Activated gamma-delta T cell treated with anti-CD3 and anti-CD28 coated beads, Interleukin-2, amount 50 U/mL, for 16 hours (primary cell): ENCODE measurements at regions not wholly inside any gene's neighbourhood (a gene's known extent, or its start where the extent isn't known, plus 50 kb on each side); places are given as distances from the start of the nearest gene placed in this dataset.
"Not testable (repeated sequence)": the region's sequence is repeated elsewhere in the genome, so short reads cannot be mapped to it uniquely, and the experiment has no call there.

Experiments
- DNase-seq: peaks from one replicate; pipeline ENCODE4 v3.0.0-alpha.2; 2020; ENCODE audit warnings: low read depth

DNA sequence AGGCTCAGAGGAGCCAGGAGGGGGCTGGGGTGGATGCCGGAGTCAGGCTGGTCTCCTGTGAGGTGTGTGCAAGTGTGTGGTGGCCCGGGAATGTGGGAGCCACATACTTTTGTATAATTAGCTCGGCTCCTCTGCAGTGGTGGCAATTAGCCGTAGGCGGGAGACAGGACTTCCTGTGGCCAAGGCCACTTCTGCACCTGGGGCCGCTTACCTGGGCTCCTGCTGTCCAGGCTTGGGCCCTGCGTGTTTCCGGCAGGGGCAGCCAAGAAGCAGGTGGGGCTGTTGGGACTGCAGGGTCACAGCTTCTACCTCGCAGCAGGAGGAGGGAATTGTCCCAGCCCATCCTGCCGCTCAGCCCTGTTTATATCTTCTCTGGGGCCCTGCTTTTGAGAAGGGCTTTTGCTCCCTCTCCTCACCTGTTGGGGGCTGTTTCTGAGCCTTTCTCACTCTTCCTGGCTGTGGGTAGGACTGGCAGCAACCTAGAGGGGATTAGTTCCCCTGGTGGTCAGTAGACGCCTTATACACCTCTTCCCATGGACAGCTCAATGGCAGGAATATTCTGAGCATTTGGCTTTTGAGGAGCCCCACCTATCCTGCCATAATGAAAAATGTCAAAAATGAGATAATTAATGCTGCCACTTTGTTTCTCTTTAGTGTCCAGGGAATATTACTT, 145.4 kb upstream of the PITX1 start:
- DNase-seq: no peak

GRCh38 chr5:135178476-135179155, 144.6 kb upstream of the PITX1 start:
- no peak for DNase-seq

GRCh38 chr5:135177591-135177990, 143.6 kb upstream of the PITX1 start:
- DNase-seq: no peak

GRCh38 chr5:135176991-135177390, 143.0 kb upstream of the PITX1 start:
- DNase-seq: no peak

GRCh38 chr5:135174315-135175096, 140.5 kb upstream of the PITX1 start:
- DNase-seq: no peak

GRCh38 chr5:135173662-135174290, 139.7 kb upstream of the PITX1 start:
- DNase-seq: no peak

DNA sequence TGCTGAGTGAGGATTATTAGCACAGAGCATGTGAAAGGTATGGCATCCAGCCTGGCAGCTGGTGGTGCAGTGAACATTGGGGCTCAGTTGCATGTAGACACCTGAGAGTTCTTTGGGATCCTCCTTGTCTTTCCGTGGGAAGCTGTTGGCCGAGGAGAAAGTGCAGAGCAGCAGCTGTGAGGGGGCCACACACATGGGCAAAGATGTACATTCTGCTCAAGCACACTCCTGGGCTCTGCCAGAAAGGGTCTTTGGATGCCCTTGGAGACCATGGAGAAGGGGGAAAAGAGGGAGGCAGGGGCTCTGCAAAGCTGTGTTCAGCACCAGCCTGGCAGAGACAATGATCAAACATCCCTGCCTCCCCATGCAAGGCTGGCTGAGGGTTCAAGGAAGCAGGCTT, 138.7 kb upstream of the PITX1 start:
- DNase-seq: no peak

DNA sequence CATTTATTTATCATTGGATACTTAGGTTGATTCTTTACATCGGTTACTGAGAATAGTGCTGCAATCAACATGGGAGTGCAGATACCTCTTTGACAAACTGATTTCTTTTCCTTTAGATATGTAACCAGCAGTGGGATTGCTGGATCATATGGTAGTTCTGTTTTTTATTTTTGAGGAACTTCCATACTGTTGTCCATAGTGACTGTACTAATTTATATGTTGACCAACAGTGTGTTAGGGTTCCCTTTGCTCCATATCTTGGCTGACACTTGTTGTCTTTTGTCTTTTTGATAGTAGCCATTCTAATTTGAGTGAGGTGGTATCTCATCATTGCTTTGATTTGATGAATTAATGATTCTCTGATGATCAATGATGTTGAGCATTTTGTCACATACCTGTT, 137.3 kb upstream of the PITX1 start:
- DNase-seq: no peak

GRCh38 chr5:135170500-135170899, 136.5 kb upstream of the PITX1 start:
- no peak for DNase-seq

DNA sequence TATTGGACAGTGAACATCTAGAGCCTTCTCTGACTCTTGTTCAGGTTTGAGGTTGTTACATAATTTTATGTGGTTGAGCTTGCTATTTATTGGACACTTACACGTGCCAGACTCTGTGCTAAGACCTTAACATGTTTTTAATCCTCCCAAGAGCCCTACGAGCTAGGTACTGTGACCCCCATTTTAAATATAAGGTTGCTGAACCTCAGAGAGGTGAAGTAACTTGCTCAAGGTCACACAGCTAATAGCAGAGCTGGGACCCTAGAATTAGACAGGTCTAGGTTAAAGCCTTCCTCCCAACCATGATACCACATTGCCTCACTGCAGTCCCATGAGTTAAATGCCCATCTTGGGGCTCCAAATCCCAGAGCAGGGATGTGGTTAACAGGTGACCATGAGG, 135.7 kb upstream of the PITX1 start:
- no peak for DNase-seq

DNA sequence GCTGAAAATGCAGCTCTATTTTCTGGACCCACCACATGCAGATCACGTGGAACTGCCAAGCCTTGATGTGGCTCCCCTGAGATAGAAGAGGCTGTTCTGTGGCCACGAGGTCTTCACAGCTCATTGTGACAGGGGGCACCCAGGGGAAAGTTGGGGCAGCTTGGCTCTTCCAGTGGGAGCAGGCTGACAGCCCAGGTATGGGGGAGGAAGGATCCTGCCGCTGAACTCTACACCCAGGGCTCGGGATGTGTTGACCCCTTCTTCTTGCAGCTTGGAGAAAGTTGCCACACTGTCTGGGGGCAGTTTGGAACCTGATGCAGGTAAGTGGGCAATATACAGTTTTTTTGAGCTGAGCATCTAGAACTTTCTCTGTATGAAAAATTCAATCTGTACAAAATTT, 133.6 kb upstream of the PITX1 start:
- DNase-seq: no peak

- DNase-seq: not testable (repeated sequence)
Observed at GRCh38 chr5:135164873-135165614, 131.0 kb upstream of the PITX1 start.

- no peak for DNase-seq
Observed at GRCh38 chr5:135163964-135164363, 129.9 kb upstream of the PITX1 start.

GRCh38 chr5:135163391-135163790, 129.4 kb upstream of the PITX1 start:
- DNase-seq: no peak

DNA sequence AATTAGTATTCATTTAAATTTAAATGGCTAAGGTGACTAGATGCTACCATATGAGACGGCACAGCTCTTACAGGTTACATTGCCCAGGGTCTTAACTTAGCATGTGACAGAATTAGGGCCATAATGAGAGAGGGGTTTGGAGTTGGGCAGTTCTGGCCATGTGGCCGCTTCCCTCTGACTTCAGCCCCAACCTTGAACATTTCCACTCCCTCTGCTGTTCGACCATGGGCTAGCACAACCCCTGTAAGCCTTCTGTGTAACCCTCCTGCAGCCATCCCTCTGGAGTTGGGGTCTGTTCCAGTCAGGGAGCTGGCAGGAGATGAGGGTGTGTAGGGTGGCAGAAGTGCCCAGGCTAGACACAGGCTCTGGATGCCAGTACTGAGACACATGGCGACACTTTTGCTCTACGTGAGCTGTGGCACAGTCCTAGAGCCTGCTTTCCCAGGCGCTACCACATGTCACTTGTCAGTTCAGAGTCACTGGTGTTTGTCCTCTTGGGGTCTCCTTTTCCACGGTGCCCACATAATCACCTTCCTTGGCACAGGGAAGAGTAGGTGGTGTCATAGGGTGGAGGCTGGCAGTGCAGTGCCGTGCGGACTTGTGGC, 128.7 kb upstream of the PITX1 start:
- no peak for DNase-seq

- no peak for DNase-seq
Observed at GRCh38 chr5:135161221-135161620, 127.2 kb upstream of the PITX1 start.

GRCh38 chr5:135160036-135160675, 126.1 kb upstream of the PITX1 start:
- no peak for DNase-seq

GRCh38 chr5:135159626-135160025, 125.6 kb upstream of the PITX1 start:
- DNase-seq: no peak

GRCh38 chr5:135158982-135159381, 125.0 kb upstream of the PITX1 start:
- no peak for DNase-seq

DNA sequence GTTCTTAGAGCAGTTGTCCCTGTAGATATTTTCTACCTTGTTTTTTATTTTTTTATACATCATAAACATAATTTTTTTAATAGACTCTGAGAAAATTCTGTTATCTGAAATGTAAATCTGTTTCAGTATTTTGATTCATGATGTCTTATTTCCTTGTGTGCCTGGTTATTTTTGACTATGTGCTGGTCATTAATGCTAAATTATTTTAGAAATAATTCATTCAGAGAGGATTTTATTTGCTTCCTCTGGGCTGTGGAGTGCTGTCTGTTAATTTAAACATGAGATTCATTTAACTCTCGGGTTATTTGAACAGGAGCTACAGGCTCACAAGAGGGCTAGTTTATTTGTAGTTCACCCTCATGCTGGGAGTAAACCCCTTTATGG, 124.3 kb upstream of the PITX1 start:
- DNase-seq: no peak
